A549 (cell line): ENCODE measurements at regions not wholly inside any gene's neighbourhood (a gene's known extent, or its start where the extent isn't known, plus 50 kb on each side); places are given as distances from the start of the nearest gene placed in this dataset.

Source experiments
- ATAC-seq, 2 experiments: fragments of 200-7000 bp in 1 of 2; fragments of >200 bp in 1 of 2; cut with Nextera tagmentation in 1 of 2; cut with Tn5 transposase in 1 of 2; 3 replicates each; pipeline versions ENCODE4 v1.8.0 to v1.9.1; 2018 to 2020; ENCODE audit warnings: mild to moderate bottlenecking in 1 of 2, moderate library complexity in 1 of 2
- CTCF ChIA-PET: fragments of 300-600 bp; sonication (Branson Sonifier 250); formaldehyde crosslinking; extraction: SDS; loops from one replicate; lab custom pipeline; 2021; ENCODE audit warnings: antibody characterized with exemption, inconsistent platforms; lab: Yijun Ruan, JAX
- POLR2A ChIA-PET: fragments of 350-600 bp; formaldehyde crosslinking; extraction: SDS; loops from one replicate; lab custom pipeline; 2021; ENCODE audit warnings: antibody characterized with exemption, inconsistent platforms; lab: Yijun Ruan, JAX
- DNase-seq, 2 experiments: peaks; one replicate each; pipeline versions ENCODE4 v3.0.0 to v3.0.0-alpha.2; 2011 to 2016; ENCODE audit warnings: low read depth in 1 of 2, low spot score in 1 of 2
- FAIRE-seq: peaks from 2 replicates; lab custom pipeline; 2011; peaks lifted over from hg19 to GRCh38; lab: Jason Lieb, UNC
- H3K27ac ChIP-seq, 2 experiments: fragments of >200 bp; sonication (Bioruptor Twin); formaldehyde crosslinking; 3 replicates each; pipeline ENCODE4 v1.5.1; 2016 to 2017
- H3K4me1 ChIP-seq: fragments of >200 bp; sonication (Bioruptor Twin); formaldehyde crosslinking; 3 replicates; pipeline ENCODE4 v1.6.1; 2016
- H3K4me2 ChIP-seq: fragments of >200 bp; sonication (Bioruptor Twin); formaldehyde crosslinking; 3 replicates; pipeline ENCODE4 v1.6.1; 2016
- H3K4me3 ChIP-seq: fragments of >200 bp; sonication (Bioruptor Twin); formaldehyde crosslinking; 3 replicates; pipeline ENCODE4 v1.5.1; 2016
- H3K9me3 ChIP-seq: fragments of >200 bp; sonication (Bioruptor Twin); formaldehyde crosslinking; 3 replicates; pipeline ENCODE4 v1.6.1; 2016
- CBX2 ChIP-seq: fragments of 200-600 bp; sonication (generic); IDR thresholded peaks from 2 replicates; pipeline ENCODE4 v1.6.1; 2016; ENCODE audit warnings: low read depth, mild to moderate bottlenecking, borderline replicate concordance
- CHD4 ChIP-seq: fragments of 200-600 bp; sonication (generic); IDR thresholded peaks from 2 replicates; pipeline ENCODE4 v1.6.1; 2016; ENCODE audit warnings: antibody characterized with exemption, mild to moderate bottlenecking, borderline replicate concordance
- EHF ChIP-seq: fragments of 250-450 bp; sonication (Bioruptor Pico); IDR thresholded peaks from 2 replicates; pipeline ENCODE4 v1.5.0; 2020; ENCODE audit warnings: mild to moderate bottlenecking
- ESRRA ChIP-seq: fragments of 150-350 bp; IDR thresholded peaks from 2 replicates; pipeline ENCODE4 v1.6.1; 2014; ENCODE audit warnings: mild to moderate bottlenecking, low read length, borderline replicate concordance
- HOXA7 ChIP-seq: fragments of 250-450 bp; sonication (Bioruptor Pico); IDR thresholded peaks from 2 replicates; pipeline ENCODE4 v1.5.0; 2020; ENCODE audit warnings: mild to moderate bottlenecking, moderate library complexity
- JUNB ChIP-seq: fragments of >200 bp; sonication (Bioruptor Twin); formaldehyde crosslinking; IDR thresholded peaks from 2 replicates; pipeline ENCODE4 v1.6.1; 2016
- MAX ChIP-seq: IDR thresholded peaks from 2 replicates; pipeline ENCODE4 v1.6.1; 2012
- NFE2L2 ChIP-seq: fragments of 150-350 bp; conservative IDR thresholded peaks from 2 replicates; pipeline ENCODE4 v1.6.1; 2014; ENCODE audit warnings: low read length
- NR3C1 ChIP-seq: fragments of >200 bp; sonication (Bioruptor Twin); formaldehyde crosslinking; IDR thresholded peaks from 3 replicates; pipeline ENCODE4 v1.6.1; 2017
- POLR2AphosphoS2 ChIP-seq: conservative IDR thresholded peaks from 2 replicates; pipeline ENCODE4 v1.6.1; 2012; ENCODE audit warnings: low read length, improper control_type of control experiment, inconsistent platforms
- RAD21 ChIP-seq, 2 experiments: fragments of >200 bp in 1 of 2; sonication (Bioruptor Twin) in 1 of 2; formaldehyde crosslinking in 1 of 2; IDR thresholded peaks in 1 of 2; conservative IDR thresholded peaks in 1 of 2; 2 replicates in 1 of 2; 3 replicates in 1 of 2; pipeline ENCODE4 v1.6.1; 2012 to 2018; ENCODE audit warnings: inconsistent platforms in 1 of 2
- REST ChIP-seq: fragments of 200-600 bp; sonication (generic); IDR thresholded peaks from 2 replicates; pipeline ENCODE4 v1.6.1; 2016; ENCODE audit warnings: antibody characterized with exemption, mild to moderate bottlenecking, moderate library complexity
- RFX5 ChIP-seq: fragments of 450-650 bp; IDR thresholded peaks from 2 replicates; pipeline ENCODE4 v1.7.1; 2014; ENCODE audit warnings: antibody characterized with exemption, mild to moderate bottlenecking, moderate library complexity
- RNF2 ChIP-seq: fragments of 200-600 bp; sonication (generic); IDR thresholded peaks from 2 replicates; pipeline ENCODE4 v1.6.1; 2016; ENCODE audit warnings: low read depth, mild to moderate bottlenecking, antibody characterized with exemption, moderate library complexity, borderline replicate concordance
- TFCP2L1 ChIP-seq: fragments of 250-450 bp; sonication (Bioruptor Pico); IDR thresholded peaks from 2 replicates; pipeline ENCODE4 v1.5.0; 2021; ENCODE audit warnings: mild to moderate bottlenecking
- WGBS: methylation state at CpG from one replicate; pipeline ENCODE4 v1.1.6; 2017; ENCODE audit errors: missing lambda C conversion rate; 5-methylcytosine and 5-hydroxymethylcytosine counted together
- TF ChIP-seq, protein P1 (sequence below): fragments of >200 bp; sonication (Bioruptor Twin); formaldehyde crosslinking; IDR thresholded peaks from 3 replicates; pipeline ENCODE4 v1.6.1; 2016
- TF ChIP-seq, protein P2 (sequence below): fragments of >200 bp; sonication (Bioruptor Twin); formaldehyde crosslinking; IDR thresholded peaks from 2 replicates; pipeline ENCODE4 v1.6.1; 2016
- TF ChIP-seq, protein P3 (sequence below): fragments of >200 bp; sonication (Bioruptor Twin); formaldehyde crosslinking; IDR thresholded peaks from 3 replicates; pipeline ENCODE4 v1.5.1; 2016
- TF ChIP-seq, protein P4 (sequence below): fragments of 450-650 bp; IDR thresholded peaks from 2 replicates; pipeline ENCODE4 v1.6.1; 2014; ENCODE audit warnings: antibody characterized with exemption

DNA sequence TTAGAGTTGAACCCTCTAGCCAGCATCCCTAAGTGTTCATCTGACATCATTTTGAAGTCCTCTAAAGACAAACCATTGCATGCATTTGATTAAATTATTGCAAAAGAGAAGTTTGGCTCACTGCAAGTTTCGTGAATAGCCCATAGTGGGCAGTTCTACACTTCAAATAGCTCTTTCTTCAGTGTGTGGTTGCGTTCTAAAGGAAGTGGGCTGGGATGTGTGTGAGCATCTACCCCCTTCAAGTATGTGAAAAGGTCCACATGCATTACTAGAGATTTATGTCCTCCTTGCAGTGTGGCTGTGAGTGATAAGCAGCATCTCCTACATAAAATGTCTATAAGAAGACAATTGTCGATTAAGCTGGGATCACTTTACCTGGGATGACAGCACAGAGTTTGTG lies 54.6 kb downstream of the SST start:
- POLR2A ChIA-PET, result no interaction called here

GRCh38 chr3:187612656-187613055 lies 57.5 kb downstream of the SST start:
- FAIRE-seq, result no peak

More for the DNA sequence above, 54.6 kb downstream of the SST start:
- CTCF ChIA-PET, result interaction anchor here (0.6 to 2.6 kb wide), 12 partner anchors 9 to 1528 kb away, joined by 3 to 21 read pairs (median 4); no protein-coding TSS in a partner anchor
- FAIRE-seq (no peak), DNase-seq (no peak), ATAC-seq (no peak)
- Histone ChIP-seq H3K9me3 (no peaks in the 10 kb centered on the region), H3K4me1 (no peaks in the 10 kb centered on the region), H3K27ac (no peak overlapping the region), H3K4me3 (no peak overlapping the region), H3K4me2 (no peak overlapping the region)
- TF ChIP-seq NFE2L2 (no peak), EHF (no peak), RAD21 (conservative IDR thresholded peaks at IDR 0.05 in 1 of 2, IDR thresholded peaks at IDR 0.05 in 1 of 2) (no peak), RFX5 (no peak), JUNB (no peak), RNF2 (no peak)
- TF ChIP-seq, protein P1, sequence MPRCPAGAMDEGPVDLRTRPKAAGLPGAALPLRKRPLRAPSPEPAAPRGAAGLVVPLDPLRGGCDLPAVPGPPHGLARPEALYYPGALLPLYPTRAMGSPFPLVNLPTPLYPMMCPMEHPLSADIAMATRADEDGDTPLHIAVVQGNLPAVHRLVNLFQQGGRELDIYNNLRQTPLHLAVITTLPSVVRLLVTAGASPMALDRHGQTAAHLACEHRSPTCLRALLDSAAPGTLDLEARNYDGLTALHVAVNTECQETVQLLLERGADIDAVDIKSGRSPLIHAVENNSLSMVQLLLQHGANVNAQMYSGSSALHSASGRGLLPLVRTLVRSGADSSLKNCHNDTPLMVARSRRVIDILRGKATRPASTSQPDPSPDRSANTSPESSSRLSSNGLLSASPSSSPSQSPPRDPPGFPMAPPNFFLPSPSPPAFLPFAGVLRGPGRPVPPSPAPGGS, result no peak
- TF ChIP-seq, protein P2, sequence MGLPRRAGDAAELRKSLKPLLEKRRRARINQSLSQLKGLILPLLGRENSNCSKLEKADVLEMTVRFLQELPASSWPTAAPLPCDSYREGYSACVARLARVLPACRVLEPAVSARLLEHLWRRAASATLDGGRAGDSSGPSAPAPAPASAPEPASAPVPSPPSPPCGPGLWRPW, result no peak
- WGBS, result 3% methylated on average over 3 of the region's 3 CpGs

More at GRCh38 chr3:187612656-187613055, 57.5 kb downstream of the SST start:
- Histone ChIP-seq H3K4me2 (no peak overlapping the region), H3K9me3 (no peaks in the 10 kb centered on the region), H3K27ac (no peak overlapping the region), H3K4me3 (no peak overlapping the region), H3K4me1 (no peaks in the 10 kb centered on the region)
- WGBS, result 6% methylated on average over 1 of the region's 1 CpG
- no peak for ATAC-seq
- CTCF ChIA-PET, result interaction anchor here (0.7 to 1.2 kb wide), 2 partner anchors 66 to 95 kb away, joined by 3 to 4 read pairs; no protein-coding TSS in a partner anchor
- POLR2A ChIA-PET, result no interaction called here
- TF ChIP-seq RNF2 (no peak), REST (no peak), CHD4 (no peak), ESRRA (no peak), TFCP2L1 (no peak), NR3C1 (no peak), HOXA7 (CRISPR knock-in tag) (no peak), CBX2 (no peak), MAX (no peak), EHF (no peak), POLR2AphosphoS2 (no peak)
- TF ChIP-seq, protein P3, sequence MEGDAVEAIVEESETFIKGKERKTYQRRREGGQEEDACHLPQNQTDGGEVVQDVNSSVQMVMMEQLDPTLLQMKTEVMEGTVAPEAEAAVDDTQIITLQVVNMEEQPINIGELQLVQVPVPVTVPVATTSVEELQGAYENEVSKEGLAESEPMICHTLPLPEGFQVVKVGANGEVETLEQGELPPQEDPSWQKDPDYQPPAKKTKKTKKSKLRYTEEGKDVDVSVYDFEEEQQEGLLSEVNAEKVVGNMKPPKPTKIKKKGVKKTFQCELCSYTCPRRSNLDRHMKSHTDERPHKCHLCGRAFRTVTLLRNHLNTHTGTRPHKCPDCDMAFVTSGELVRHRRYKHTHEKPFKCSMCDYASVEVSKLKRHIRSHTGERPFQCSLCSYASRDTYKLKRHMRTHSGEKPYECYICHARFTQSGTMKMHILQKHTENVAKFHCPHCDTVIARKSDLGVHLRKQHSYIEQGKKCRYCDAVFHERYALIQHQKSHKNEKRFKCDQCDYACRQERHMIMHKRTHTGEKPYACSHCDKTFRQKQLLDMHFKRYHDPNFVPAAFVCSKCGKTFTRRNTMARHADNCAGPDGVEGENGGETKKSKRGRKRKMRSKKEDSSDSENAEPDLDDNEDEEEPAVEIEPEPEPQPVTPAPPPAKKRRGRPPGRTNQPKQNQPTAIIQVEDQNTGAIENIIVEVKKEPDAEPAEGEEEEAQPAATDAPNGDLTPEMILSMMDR, result no peak
- TF ChIP-seq, protein P4, sequence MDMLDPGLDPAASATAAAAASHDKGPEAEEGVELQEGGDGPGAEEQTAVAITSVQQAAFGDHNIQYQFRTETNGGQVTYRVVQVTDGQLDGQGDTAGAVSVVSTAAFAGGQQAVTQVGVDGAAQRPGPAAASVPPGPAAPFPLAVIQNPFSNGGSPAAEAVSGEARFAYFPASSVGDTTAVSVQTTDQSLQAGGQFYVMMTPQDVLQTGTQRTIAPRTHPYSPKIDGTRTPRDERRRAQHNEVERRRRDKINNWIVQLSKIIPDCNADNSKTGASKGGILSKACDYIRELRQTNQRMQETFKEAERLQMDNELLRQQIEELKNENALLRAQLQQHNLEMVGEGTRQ, result no peak
- TF ChIP-seq, all 56 proteins: peak for 0
- DNase-seq, result no peak
